NB4 (cell line): ENCODE measurements at regions not wholly inside any gene's neighbourhood (a gene's known extent, or its start where the extent isn't known, plus 50 kb on each side); places are given as distances from the start of the nearest gene placed in this dataset.

Source experiments
- CTCF ChIP-seq: IDR thresholded peaks from one replicate; pipeline ENCODE4 v1.5.1; 2012; ENCODE audit warnings: low read depth, low read length
- MAX ChIP-seq: IDR thresholded peaks from 2 replicates; pipeline ENCODE4 v1.6.1; 2011; ENCODE audit warnings: low read depth, low read length
- MYC ChIP-seq: IDR thresholded peaks from 2 replicates; pipeline ENCODE4 v1.6.1; 2011; ENCODE audit warnings: low read depth, low read length
- POLR2A ChIP-seq: IDR thresholded peaks from 2 replicates; pipeline ENCODE4 v1.6.1; 2011; ENCODE audit warnings: mild to moderate bottlenecking; ENCODE audit not compliant: insufficient read length; ENCODE audit errors: extremely low read depth

DNA sequence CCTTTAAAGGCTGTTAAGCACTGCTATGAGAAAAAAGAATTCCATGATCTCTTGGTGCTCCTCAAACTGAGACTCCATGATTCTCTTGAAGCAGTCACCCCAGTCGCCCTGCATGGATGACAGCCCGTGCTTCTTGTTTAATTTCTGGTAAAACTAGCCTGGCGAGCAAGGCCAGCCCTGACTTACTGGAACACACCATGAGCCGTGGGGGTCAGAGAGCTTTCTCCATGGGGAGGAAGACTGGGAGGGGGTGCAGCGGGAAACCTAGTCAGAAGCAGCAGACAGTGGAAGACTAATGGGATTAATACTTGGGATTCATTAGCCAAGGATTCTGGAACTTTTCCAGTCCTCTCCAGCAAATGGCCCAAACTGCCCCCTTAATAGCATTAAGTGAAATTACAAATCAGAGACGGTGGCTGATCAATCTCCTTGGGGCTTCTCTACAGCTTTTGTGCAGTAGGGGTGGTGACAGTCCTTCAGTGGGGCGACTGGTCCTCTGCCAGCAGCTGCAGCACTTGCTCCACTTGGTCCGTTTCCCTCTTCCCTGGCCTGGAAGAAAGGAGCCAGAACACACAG is 57.2 kb upstream of the LRRN2 start:
- TF ChIP-seq CTCF = no peak
- no peak for TF ChIP-seq POLR2A
- TF ChIP-seq MYC = no peak
- no peak for TF ChIP-seq MAX
